Activated CD4-positive, alpha-beta T cell treated with anti-CD3 and anti-CD28 coated beads, Interleukin-2, amount 10 ng/mL, durations not matched to agents 24 days and 14 days (primary cell): ENCODE measurements at regions not wholly inside any gene's neighbourhood (a gene's known extent, or its start where the extent isn't known, plus 50 kb on each side); places are given as distances from the start of the nearest gene placed in this dataset.

Source experiments
- DNase-seq: peaks from one replicate; pipeline ENCODE4 v3.0.0; 2022
- H3K27ac Mint-ChIP-seq: one replicate; pipeline ENCODE4 v1.8.0; 2022; ENCODE audit warnings: mild to moderate bottlenecking, mixed read lengths
- H3K27me3 Mint-ChIP-seq: one replicate; pipeline ENCODE4 v1.8.0; 2022; ENCODE audit warnings: mixed read lengths
- H3K36me3 Mint-ChIP-seq: one replicate; pipeline ENCODE4 v1.8.0; 2022; ENCODE audit warnings: low read depth, mild to moderate bottlenecking, mixed read lengths
- H3K4me1 Mint-ChIP-seq: one replicate; pipeline ENCODE4 v1.8.0; 2021; ENCODE audit warnings: mixed read lengths
- H3K4me3 Mint-ChIP-seq: one replicate; pipeline ENCODE4 v1.8.0; 2022; ENCODE audit warnings: mild to moderate bottlenecking, moderate library complexity, mixed read lengths
- H3K9me3 Mint-ChIP-seq: one replicate; pipeline ENCODE4 v1.8.0; 2021; ENCODE audit warnings: mixed read lengths
- intact Hi-C: fragments of 100-400 bp; cut with micrococcal nuclease; formaldehyde crosslinking; loops from one replicate; pipeline ENCODE4 v1.15.1; 2023

- intact Hi-C loops = no loop called here
- no peaks in the 10 kb centered on the region for H3K9me3 Mint-ChIP-seq
- H3K4me3 Mint-ChIP-seq = no peak overlapping the region
- DNase-seq = no peak
- no peaks in the 10 kb centered on the region for H3K36me3 Mint-ChIP-seq
- no peaks in the 10 kb centered on the region for H3K4me1 Mint-ChIP-seq
- H3K27ac Mint-ChIP-seq = no peak overlapping the region
- H3K27me3 Mint-ChIP-seq = no peaks in the 10 kb centered on the region
These were observed 328.6 kb upstream of the C11orf87 start for GRCh38 chr11:109093354-109093753.

GRCh38 chr11:109096266-109096665, 325.7 kb upstream of the C11orf87 start:
- DNase-seq = no peak
- no peak overlapping the region for H3K4me3 Mint-ChIP-seq
- no peaks in the 10 kb centered on the region for H3K27me3 Mint-ChIP-seq
- no peaks in the 10 kb centered on the region for H3K4me1 Mint-ChIP-seq
- intact Hi-C loops = no loop called here
- H3K9me3 Mint-ChIP-seq = no peaks in the 10 kb centered on the region
- H3K27ac Mint-ChIP-seq = no peak overlapping the region
- H3K36me3 Mint-ChIP-seq = no peaks in the 10 kb centered on the region

- Mint-ChIP-seq H3K9me3 (no peaks in the 10 kb centered on the region), H3K27me3 (peaks cover 2% of the 10 kb centered on the region), H3K4me1 (no peaks in the 10 kb centered on the region), H3K36me3 (no peaks in the 10 kb centered on the region), H3K4me3 (no peak overlapping the region), H3K27ac (no peak overlapping the region)
- intact Hi-C loops = no loop called here
- no peak for DNase-seq
These were observed 315.7 kb upstream of the C11orf87 start for GRCh38 chr11:109106151-109106906.

- Mint-ChIP-seq H3K27me3 (peaks cover 2% of the 10 kb centered on the region), H3K27ac (no peak overlapping the region), H3K9me3 (no peaks in the 10 kb centered on the region), H3K36me3 (no peaks in the 10 kb centered on the region), H3K4me1 (no peaks in the 10 kb centered on the region), H3K4me3 (no peak overlapping the region)
- intact Hi-C loops = no loop called here
- DNase-seq = no peak
These were observed 312.8 kb upstream of the C11orf87 start for GRCh38 chr11:109109150-109109549.

GRCh38 chr11:109109571-109110315, 312.2 kb upstream of the C11orf87 start:
- H3K27ac Mint-ChIP-seq = no peak overlapping the region
- intact Hi-C loops = no loop called here
- H3K9me3 Mint-ChIP-seq = no peaks in the 10 kb centered on the region
- DNase-seq = no peak
- peaks cover 2% of the 10 kb centered on the region for H3K27me3 Mint-ChIP-seq
- no peak overlapping the region for H3K4me3 Mint-ChIP-seq
- H3K36me3 Mint-ChIP-seq = no peaks in the 10 kb centered on the region
- H3K4me1 Mint-ChIP-seq = no peaks in the 10 kb centered on the region

- intact Hi-C loops = no loop called here
- DNase-seq = no peak
- Mint-ChIP-seq H3K4me1 (no peaks in the 10 kb centered on the region), H3K27ac (no peak overlapping the region), H3K36me3 (no peaks in the 10 kb centered on the region), H3K27me3 (no peaks in the 10 kb centered on the region), H3K4me3 (no peak overlapping the region), H3K9me3 (no peaks in the 10 kb centered on the region)
These were observed 309.7 kb upstream of the C11orf87 start for GRCh38 chr11:109112261-109112660.

GRCh38 chr11:109112821-109113280, 309.1 kb upstream of the C11orf87 start:
- no peaks in the 10 kb centered on the region for H3K4me1 Mint-ChIP-seq
- intact Hi-C loops = no loop called here
- no peak overlapping the region for H3K27ac Mint-ChIP-seq
- no peaks in the 10 kb centered on the region for H3K36me3 Mint-ChIP-seq
- H3K27me3 Mint-ChIP-seq = no peaks in the 10 kb centered on the region
- no peak overlapping the region for H3K4me3 Mint-ChIP-seq
- DNase-seq = no peak
- H3K9me3 Mint-ChIP-seq = no peaks in the 10 kb centered on the region

- no peak overlapping the region for H3K4me3 Mint-ChIP-seq
- H3K9me3 Mint-ChIP-seq = no peaks in the 10 kb centered on the region
- H3K27ac Mint-ChIP-seq = no peak overlapping the region
- no peak for DNase-seq
- no peaks in the 10 kb centered on the region for H3K4me1 Mint-ChIP-seq
- peaks cover under 1% of the 10 kb centered on the region for H3K27me3 Mint-ChIP-seq
- intact Hi-C loops = no loop called here
- no peaks in the 10 kb centered on the region for H3K36me3 Mint-ChIP-seq
These were observed 301.6 kb upstream of the C11orf87 start for GRCh38 chr11:109120341-109120740.

- intact Hi-C loops = no loop called here
- Mint-ChIP-seq H3K27me3 (peaks cover 1% of the 10 kb centered on the region), H3K36me3 (no peaks in the 10 kb centered on the region), H3K4me1 (no peaks in the 10 kb centered on the region), H3K27ac (no peak overlapping the region), H3K4me3 (no peak overlapping the region), H3K9me3 (no peaks in the 10 kb centered on the region)
- DNase-seq = no peak
These were observed 300.6 kb upstream of the C11orf87 start for GRCh38 chr11:109121173-109121932.

GRCh38 chr11:109123816-109124787, 297.9 kb upstream of the C11orf87 start:
- Mint-ChIP-seq H3K36me3 (no peaks in the 10 kb centered on the region), H3K27me3 (peaks cover 1% of the 10 kb centered on the region), H3K27ac (no peak overlapping the region), H3K9me3 (no peaks in the 10 kb centered on the region), H3K4me3 (no peak overlapping the region), H3K4me1 (no peaks in the 10 kb centered on the region)
- intact Hi-C loops = no loop called here
- DNase-seq = no peak

- H3K36me3 Mint-ChIP-seq = no peaks in the 10 kb centered on the region
- no peak for DNase-seq
- no peaks in the 10 kb centered on the region for H3K9me3 Mint-ChIP-seq
- H3K27ac Mint-ChIP-seq = no peak overlapping the region
- H3K27me3 Mint-ChIP-seq = no peaks in the 10 kb centered on the region
- no peak overlapping the region for H3K4me3 Mint-ChIP-seq
- H3K4me1 Mint-ChIP-seq = no peaks in the 10 kb centered on the region
- intact Hi-C loops = no loop called here
These were observed 291.1 kb upstream of the C11orf87 start for GRCh38 chr11:109130910-109131309.

- DNase-seq = no peak
- no peak overlapping the region for H3K27ac Mint-ChIP-seq
- intact Hi-C loops = no loop called here
- no peak overlapping the region for H3K4me3 Mint-ChIP-seq
- no peaks in the 10 kb centered on the region for H3K9me3 Mint-ChIP-seq
- H3K36me3 Mint-ChIP-seq = no peaks in the 10 kb centered on the region
- no peaks in the 10 kb centered on the region for H3K27me3 Mint-ChIP-seq
- no peaks in the 10 kb centered on the region for H3K4me1 Mint-ChIP-seq
These were observed 289.5 kb upstream of the C11orf87 start for GRCh38 chr11:109132539-109132938.

- H3K4me1 Mint-ChIP-seq = no peaks in the 10 kb centered on the region
- H3K36me3 Mint-ChIP-seq = no peaks in the 10 kb centered on the region
- no peaks in the 10 kb centered on the region for H3K27me3 Mint-ChIP-seq
- no peaks in the 10 kb centered on the region for H3K9me3 Mint-ChIP-seq
- DNase-seq = no peak
- H3K4me3 Mint-ChIP-seq = no peak overlapping the region
- no peak overlapping the region for H3K27ac Mint-ChIP-seq
- intact Hi-C loops = no loop called here
These were observed 288.8 kb upstream of the C11orf87 start for GRCh38 chr11:109133159-109133558.
